ENCODE measurements at regions not wholly inside any gene's neighbourhood (a gene's known extent, or its start where the extent isn't known, plus 50 kb on each side); places are given as distances from the start of the nearest gene placed in this dataset.

DNA sequence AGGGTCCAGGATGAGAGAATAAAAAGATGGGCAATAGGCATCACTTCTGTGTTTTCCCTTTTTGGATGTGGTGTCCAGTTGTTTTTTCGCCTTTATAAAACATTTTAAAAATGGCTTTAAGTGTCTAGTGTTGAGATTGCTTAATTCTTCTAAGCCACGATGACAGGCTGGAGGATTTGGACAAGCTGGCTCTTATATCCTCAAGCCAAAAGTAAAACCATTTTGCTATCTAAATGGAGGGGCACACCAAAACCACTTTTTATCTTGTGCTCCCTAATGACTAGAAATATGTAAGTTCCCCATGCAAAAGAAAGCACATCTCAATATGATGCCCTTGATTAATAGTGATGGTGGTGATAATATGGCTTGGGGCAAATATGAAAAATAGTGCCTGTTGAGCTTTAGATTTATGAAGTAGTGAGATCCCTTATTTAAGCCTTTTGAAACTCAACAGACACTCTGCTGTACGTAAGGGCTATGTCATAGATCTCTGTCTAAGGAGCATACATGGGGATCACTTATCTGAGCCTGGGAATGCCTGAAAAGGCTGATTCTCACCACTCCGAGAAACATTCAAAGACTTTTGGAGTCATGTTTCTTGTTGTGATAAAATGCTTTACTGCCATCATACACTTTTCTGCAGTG lies 185.5 kb downstream of the KCNS3 start (continued):
- TF ChIP-seq, protein P1, sequence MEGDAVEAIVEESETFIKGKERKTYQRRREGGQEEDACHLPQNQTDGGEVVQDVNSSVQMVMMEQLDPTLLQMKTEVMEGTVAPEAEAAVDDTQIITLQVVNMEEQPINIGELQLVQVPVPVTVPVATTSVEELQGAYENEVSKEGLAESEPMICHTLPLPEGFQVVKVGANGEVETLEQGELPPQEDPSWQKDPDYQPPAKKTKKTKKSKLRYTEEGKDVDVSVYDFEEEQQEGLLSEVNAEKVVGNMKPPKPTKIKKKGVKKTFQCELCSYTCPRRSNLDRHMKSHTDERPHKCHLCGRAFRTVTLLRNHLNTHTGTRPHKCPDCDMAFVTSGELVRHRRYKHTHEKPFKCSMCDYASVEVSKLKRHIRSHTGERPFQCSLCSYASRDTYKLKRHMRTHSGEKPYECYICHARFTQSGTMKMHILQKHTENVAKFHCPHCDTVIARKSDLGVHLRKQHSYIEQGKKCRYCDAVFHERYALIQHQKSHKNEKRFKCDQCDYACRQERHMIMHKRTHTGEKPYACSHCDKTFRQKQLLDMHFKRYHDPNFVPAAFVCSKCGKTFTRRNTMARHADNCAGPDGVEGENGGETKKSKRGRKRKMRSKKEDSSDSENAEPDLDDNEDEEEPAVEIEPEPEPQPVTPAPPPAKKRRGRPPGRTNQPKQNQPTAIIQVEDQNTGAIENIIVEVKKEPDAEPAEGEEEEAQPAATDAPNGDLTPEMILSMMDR (IDR thresholded peaks at IDR 0.05; ENCODE audit: control extremely low read depth in 1 of 3, insufficient read depth in 1 of 3, low read depth in 1 of 3, low read length in 3 of 3), result no peak
- no peak for TF ChIP-seq PHF8 (conservative IDR thresholded peaks at IDR 0.05; ENCODE audit: low read depth, low read length)
- no peak for TF ChIP-seq TCF12 (IDR thresholded peaks at IDR 0.05; ENCODE audit: low read depth, low read length)
